Body of pancreas (tissue), 4 donors: ENCODE measurements at regions not wholly inside any gene's neighbourhood (a gene's known extent, or its start where the extent isn't known, plus 50 kb on each side); places are given as distances from the start of the nearest gene placed in this dataset.

Experiments
- ATAC-seq: fragments of 150-250 bp; one replicate; pipeline ENCODE4 v1.9.1; 2016
- DNase-seq, 4 donors: peaks; one replicate each; pipeline ENCODE4 v3.0.0-alpha.2; 2019
- H3K27ac ChIP-seq, 4 donors: fragments of 200-600 bp; sonication (generic); 1 replicate in 3 of 4; 2 replicates in 1 of 4; pipeline versions ENCODE4 v1.5.1 to v1.6.1; 2016 to 2019; ENCODE audit warnings: mild to moderate bottlenecking in 1 of 4, mixed read lengths in 1 of 4, moderate library complexity in 1 of 4
- H3K27me3 ChIP-seq, 2 donors: fragments of 200-600 bp; sonication (generic); one replicate each; pipeline ENCODE4 v1.6.0; 2016; ENCODE audit warnings: mild to moderate bottlenecking in 1 of 2
- H3K36me3 ChIP-seq, 2 donors: fragments of 200-600 bp; sonication (generic); replicated peaks in 1 of 2; 2 replicates each; pipeline ENCODE4 v1.5.1; 2016; ENCODE audit warnings: low read depth in 2 of 2; ENCODE audit not compliant: insufficient read depth in 1 of 2
- H3K4me1 ChIP-seq: fragments of 200-600 bp; sonication (generic); one replicate; pipeline ENCODE4 v1.6.0; 2016
- H3K4me3 ChIP-seq, 2 donors: fragments of 200-600 bp; sonication (generic); 1 replicate in 1 of 2; 2 replicates in 1 of 2; pipeline ENCODE4 v1.5.1; 2016 to 2019
- H3K9me3 ChIP-seq, 3 donors: fragments of 200-600 bp; sonication (generic); 1 replicate in 2 of 3; 2 replicates in 1 of 3; pipeline ENCODE4 v1.5.1; 2016
- POLR2A ChIP-seq, 3 donors: fragments of 450-650 bp; IDR thresholded peaks; one replicate each; pipeline ENCODE4 v1.6.1; 2016; ENCODE audit warnings: antibody characterized with exemption in 3 of 3, mild to moderate bottlenecking in 2 of 3
- WGBS, 2 donors: methylation state at CpG; one replicate each; pipeline ENCODE4 v1.1.5; 2017; 5-methylcytosine and 5-hydroxymethylcytosine counted together
- intact Hi-C: fragments of 100-400 bp; cut with DNase I; formaldehyde crosslinking; loops from one replicate; pipeline ENCODE4 v1.15.1; 2023
- TF ChIP-seq, protein P1 (sequence below), 7 experiments: fragments of 450-650 bp in 4 of 7; fragments of 200-600 bp in 3 of 7; sonication (generic) in 3 of 7; IDR thresholded peaks; one replicate each; pipeline ENCODE4 v1.5.1; 2016 to 2019; ENCODE audit warnings: antibody characterized with exemption in 7 of 7

DNA sequence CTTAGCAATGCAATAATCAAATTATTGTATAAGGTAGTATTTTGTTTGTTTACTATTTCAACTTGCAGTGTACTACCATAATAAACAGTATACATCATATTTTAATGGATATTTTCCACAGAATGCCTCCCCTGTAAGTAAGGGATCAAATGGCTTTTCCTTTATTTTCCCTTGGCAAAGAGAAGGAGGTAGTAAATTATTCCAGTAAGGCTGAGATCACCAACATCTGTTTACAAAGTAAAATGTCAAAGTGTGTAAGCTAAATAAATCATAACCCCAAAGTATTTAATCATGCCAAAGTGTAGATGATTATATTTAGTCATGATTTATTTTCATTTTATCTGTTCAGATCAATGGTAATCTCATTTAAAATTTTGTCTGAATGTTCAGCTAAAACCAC lies 537.6 kb downstream of the PRDM9 start:
- Histone ChIP-seq H3K9me3 (no peaks in the 10 kb centered on the region), H3K4me1 (no peaks in the 10 kb centered on the region), H3K27ac (no peak overlapping the region), H3K4me3 (no peak overlapping the region), H3K27me3 (no peaks in the 10 kb centered on the region), H3K36me3 (no peaks in the 10 kb centered on the region)
- ATAC-seq = no peak
- no peak for TF ChIP-seq POLR2A (IDR thresholded peaks at IDR 0.05)
- TF ChIP-seq, protein P1, sequence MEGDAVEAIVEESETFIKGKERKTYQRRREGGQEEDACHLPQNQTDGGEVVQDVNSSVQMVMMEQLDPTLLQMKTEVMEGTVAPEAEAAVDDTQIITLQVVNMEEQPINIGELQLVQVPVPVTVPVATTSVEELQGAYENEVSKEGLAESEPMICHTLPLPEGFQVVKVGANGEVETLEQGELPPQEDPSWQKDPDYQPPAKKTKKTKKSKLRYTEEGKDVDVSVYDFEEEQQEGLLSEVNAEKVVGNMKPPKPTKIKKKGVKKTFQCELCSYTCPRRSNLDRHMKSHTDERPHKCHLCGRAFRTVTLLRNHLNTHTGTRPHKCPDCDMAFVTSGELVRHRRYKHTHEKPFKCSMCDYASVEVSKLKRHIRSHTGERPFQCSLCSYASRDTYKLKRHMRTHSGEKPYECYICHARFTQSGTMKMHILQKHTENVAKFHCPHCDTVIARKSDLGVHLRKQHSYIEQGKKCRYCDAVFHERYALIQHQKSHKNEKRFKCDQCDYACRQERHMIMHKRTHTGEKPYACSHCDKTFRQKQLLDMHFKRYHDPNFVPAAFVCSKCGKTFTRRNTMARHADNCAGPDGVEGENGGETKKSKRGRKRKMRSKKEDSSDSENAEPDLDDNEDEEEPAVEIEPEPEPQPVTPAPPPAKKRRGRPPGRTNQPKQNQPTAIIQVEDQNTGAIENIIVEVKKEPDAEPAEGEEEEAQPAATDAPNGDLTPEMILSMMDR (IDR thresholded peaks at IDR 0.05) = no peak
- DNase-seq = no peak
- intact Hi-C loops = no loop called here

DNA sequence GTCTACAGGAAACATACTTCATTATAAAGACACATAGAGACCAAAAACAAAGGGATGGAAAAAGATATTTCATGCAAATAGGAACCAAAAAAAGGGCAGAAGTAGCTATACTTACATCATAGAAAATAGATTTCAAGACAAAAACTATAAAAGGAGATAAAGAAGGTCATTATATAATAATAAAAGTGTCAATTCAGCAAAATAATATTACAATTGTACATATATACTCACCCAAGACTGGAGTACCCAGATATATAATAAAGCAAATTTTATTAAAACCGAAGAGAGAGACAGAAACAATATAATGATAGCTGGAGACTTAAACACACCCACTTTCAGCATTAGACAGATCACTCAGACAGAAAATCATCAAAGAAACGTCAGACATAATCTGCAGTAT lies 546.3 kb downstream of the PRDM9 start:
- no peak for DNase-seq
- WGBS, 2 donors = 56 to 58% methylated on average over 2 of the region's 2 CpGs
- no peaks in the 10 kb centered on the region for H3K36me3 ChIP-seq
- no peak overlapping the region for H3K27ac ChIP-seq
- ATAC-seq = no peak
- no peaks in the 10 kb centered on the region for H3K9me3 ChIP-seq
- TF ChIP-seq, protein P1 (IDR thresholded peaks at IDR 0.05) = no peak
- TF ChIP-seq POLR2A (IDR thresholded peaks at IDR 0.05) = no peak
- H3K4me3 ChIP-seq = no peak overlapping the region
- no peaks in the 10 kb centered on the region for H3K27me3 ChIP-seq
- no peaks in the 10 kb centered on the region for H3K4me1 ChIP-seq
- intact Hi-C loops = no loop called here

DNA sequence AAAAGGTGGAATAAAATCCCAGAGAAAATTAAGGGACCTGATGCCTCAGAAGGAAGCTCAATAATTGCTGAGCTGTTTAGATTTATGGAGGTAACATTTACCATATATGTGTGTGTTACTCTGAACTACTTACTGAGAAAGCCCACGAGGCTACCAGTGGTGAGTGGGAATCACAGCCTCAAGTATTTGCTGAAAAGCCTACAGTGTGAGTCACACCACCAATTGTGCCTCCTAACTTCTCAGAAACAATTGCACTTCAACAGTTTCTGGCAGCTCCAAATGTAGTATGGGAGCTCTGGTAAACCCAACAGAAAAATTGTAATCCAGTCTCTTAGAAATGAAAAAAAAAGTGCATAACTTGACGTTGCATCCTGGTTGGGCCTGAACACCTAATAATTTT lies 551.6 kb downstream of the PRDM9 start:
- 58 to 65% methylated on average over 2 of the region's 2 CpGs for WGBS, 2 donors
- Histone ChIP-seq H3K27ac (no peak overlapping the region), H3K36me3 (no peaks in the 10 kb centered on the region), H3K4me3 (no peak overlapping the region), H3K4me1 (no peaks in the 10 kb centered on the region), H3K9me3 (no peaks in the 10 kb centered on the region), H3K27me3 (no peaks in the 10 kb centered on the region)
- intact Hi-C loops = no loop called here
- TF ChIP-seq POLR2A (IDR thresholded peaks at IDR 0.05) = no peak
- TF ChIP-seq, protein P1 (IDR thresholded peaks at IDR 0.05) = no peak
- ATAC-seq (no peak), DNase-seq (no peak)

DNA sequence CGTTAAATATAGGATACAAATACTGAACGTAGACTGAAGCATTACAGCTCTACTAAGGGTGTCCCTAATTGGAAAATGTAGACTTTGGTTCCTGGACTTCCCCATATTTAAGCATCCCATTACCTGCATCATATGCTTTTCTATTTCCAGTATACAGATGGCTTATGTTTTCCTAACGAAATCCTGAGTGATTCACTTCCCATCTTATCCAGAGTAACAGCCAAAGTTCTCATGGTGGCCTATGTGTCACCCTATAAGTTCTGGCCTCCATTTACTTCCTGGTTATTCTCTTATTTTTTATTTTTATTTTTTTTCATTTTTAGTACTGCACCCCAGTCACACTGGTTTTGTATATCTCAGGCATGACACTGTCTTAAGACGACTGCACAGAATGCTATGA lies 552.3 kb downstream of the PRDM9 start:
- Histone ChIP-seq H3K36me3 (no peaks in the 10 kb centered on the region), H3K27me3 (no peaks in the 10 kb centered on the region), H3K4me1 (no peaks in the 10 kb centered on the region), H3K27ac (no peak overlapping the region), H3K4me3 (no peak overlapping the region), H3K9me3 (no peaks in the 10 kb centered on the region)
- no peak for TF ChIP-seq POLR2A (IDR thresholded peaks at IDR 0.05)
- TF ChIP-seq, protein P1 (IDR thresholded peaks at IDR 0.05) = no peak
- 68 to 79% methylated on average over 4 of the region's 4 CpGs for WGBS, 2 donors
- intact Hi-C loops = no loop called here
- DNase-seq (no peak), ATAC-seq (no peak)

DNA sequence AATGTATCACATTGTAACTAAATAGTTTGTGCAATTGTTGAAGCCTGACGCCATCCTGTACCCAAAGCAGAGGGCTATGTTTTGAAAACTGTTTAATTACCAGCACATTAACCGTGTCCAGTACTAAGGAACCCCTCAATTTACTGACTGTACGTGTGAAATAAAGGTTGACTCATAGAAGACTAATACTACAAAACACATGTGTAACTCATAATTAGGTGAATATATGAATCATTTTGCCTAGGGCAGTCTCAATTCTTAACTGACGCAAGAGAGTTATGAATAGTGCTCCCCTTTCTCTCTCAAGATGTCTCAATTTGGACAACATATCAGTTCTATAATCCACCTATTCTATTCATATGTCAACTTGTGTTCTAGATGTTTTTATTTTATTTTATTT lies 558.4 kb downstream of the PRDM9 start:
- no peak for DNase-seq
- H3K4me3 ChIP-seq = no peak overlapping the region
- H3K27me3 ChIP-seq = no peaks in the 10 kb centered on the region
- no peaks in the 10 kb centered on the region for H3K9me3 ChIP-seq
- H3K4me1 ChIP-seq = no peaks in the 10 kb centered on the region
- TF ChIP-seq POLR2A (IDR thresholded peaks at IDR 0.05) = no peak
- TF ChIP-seq, protein P1 (IDR thresholded peaks at IDR 0.05) = no peak
- H3K36me3 ChIP-seq = no peaks in the 10 kb centered on the region
- intact Hi-C loops = no loop called here
- H3K27ac ChIP-seq = no peak overlapping the region
- WGBS, 2 donors = 76 to 78% methylated on average over 4 of the region's 4 CpGs
- no peak for ATAC-seq
